ENCODE measurements at regions not wholly inside any gene's neighbourhood (a gene's known extent, or its start where the extent isn't known, plus 50 kb on each side); places are given as distances from the start of the nearest gene placed in this dataset.

- TF ChIP-seq POLR2A (IDR thresholded peaks at IDR 0.05; ENCODE audit: low read length) (no peak), GATA1 (IDR thresholded peaks at IDR 0.05; ENCODE audit: low read depth, low read length) (no peak)
Observed at GRCh38 chr13:66138172-66138811, 1091.8 kb downstream of the PCDH9 start.
